OCI-LY7 (cell line): ENCODE measurements at regions not wholly inside any gene's neighbourhood (a gene's known extent, or its start where the extent isn't known, plus 50 kb on each side); places are given as distances from the start of the nearest gene placed in this dataset.

Experiments used
- BruUV-seq: library from RNA; stranded (reverse); fragments of 400-500 nt; replicated peaks from 2 replicates; lab custom pipeline; 2021; lab: Mats Ljungman, UMichigan
- CTCF ChIA-PET: fragments of 300-600 bp; sonication (Branson Sonifier 250); formaldehyde crosslinking; loops from one replicate; lab custom pipeline; 2022; ENCODE audit warnings: antibody characterized with exemption; ENCODE audit not compliant: unreplicated experiment; lab: Charles Lee
- POLR2A ChIA-PET: fragments of 300-600 bp; sonication (Branson Sonifier 250); formaldehyde crosslinking; loops from one replicate; lab custom pipeline; 2022; ENCODE audit warnings: antibody characterized with exemption; lab: Charles Lee
- DNase-seq: peaks from one replicate; pipeline ENCODE4 v3.0.0-alpha.2; 2015; ENCODE audit warnings: low spot score
- H2AFZ ChIP-seq: fragments of 200-600 bp; sonication (generic), shearing (Covaris generic); 2 replicates; pipeline ENCODE4 v1.6.1; 2014; ENCODE audit warnings: mild to moderate bottlenecking, antibody characterized with exemption, low read length, moderate library complexity
- H3K27ac ChIP-seq: fragments of 200-600 bp; sonication (generic); 2 replicates; pipeline ENCODE4 v1.5.1; 2014; ENCODE audit warnings: mixed run types, low read depth, mild to moderate bottlenecking, moderate library complexity, low read length, inconsistent platforms; ENCODE audit not compliant: poor library complexity, severe bottlenecking
- H3K36me3 ChIP-seq: fragments of 200-600 bp; sonication (generic); 2 replicates; pipeline ENCODE4 v1.6.1; 2014; ENCODE audit warnings: mild to moderate bottlenecking, antibody characterized with exemption, low read length, moderate library complexity, mixed read lengths; ENCODE audit not compliant: insufficient read depth
- H3K4me1 ChIP-seq: fragments of 200-600 bp; sonication (generic); 2 replicates; pipeline ENCODE4 v1.5.1; 2014; ENCODE audit warnings: mild to moderate bottlenecking, low read length; ENCODE audit not compliant: insufficient read depth, poor library complexity, severe bottlenecking
- H3K4me2 ChIP-seq: fragments of 200-600 bp; sonication (generic); 2 replicates; pipeline ENCODE4 v1.6.1; 2014; ENCODE audit warnings: mild to moderate bottlenecking, low read length
- H3K4me3 ChIP-seq: fragments of 200-600 bp; sonication (generic); 2 replicates; pipeline ENCODE4 v1.5.1; 2014; ENCODE audit warnings: mild to moderate bottlenecking, low read depth, low read length; ENCODE audit not compliant: poor library complexity, severe bottlenecking
- H3K79me2 ChIP-seq: fragments of 200-600 bp; sonication (generic); 2 replicates; pipeline ENCODE4 v1.6.1; 2016; ENCODE audit warnings: low read depth, mild to moderate bottlenecking, low read length, moderate library complexity, mixed read lengths; ENCODE audit not compliant: insufficient read depth
- H3K9me2 ChIP-seq: fragments of 200-600 bp; sonication (generic); 2 replicates; pipeline ENCODE4 v1.6.1; 2016; ENCODE audit warnings: mild to moderate bottlenecking, low read length, mixed read lengths; ENCODE audit not compliant: insufficient read depth
- H3K9me3 ChIP-seq: fragments of 200-600 bp; sonication (generic); 2 replicates; pipeline ENCODE4 v1.6.1; 2014; ENCODE audit warnings: mild to moderate bottlenecking, mixed run types, low read length, mixed read lengths
- H4K20me1 ChIP-seq: fragments of 200-600 bp; sonication (generic); 2 replicates; pipeline ENCODE4 v1.6.1; 2014; ENCODE audit warnings: mild to moderate bottlenecking, antibody characterized with exemption, low read length, moderate library complexity, mixed read lengths; ENCODE audit not compliant: insufficient read depth
- EZH2phosphoT487 ChIP-seq: fragments of 200-600 bp; sonication (generic); IDR thresholded peaks from 2 replicates; pipeline ENCODE4 v1.6.1; 2018; ENCODE audit warnings: low read depth, borderline replicate concordance, mild to moderate bottlenecking, mixed run types, antibody characterized with exemption, low read length, moderate library complexity, mixed read lengths
- intact Hi-C: fragments of 100-400 bp; cut with micrococcal nuclease; formaldehyde crosslinking; loops from one replicate; pipeline ENCODE4 v1.10.0; 2022; ENCODE audit not compliant: unreplicated experiment
- TF ChIP-seq, protein P1 (sequence below): fragments of 200-600 bp; sonication (generic); conservative IDR thresholded peaks from 2 replicates; pipeline ENCODE4 v1.5.1; 2014; ENCODE audit warnings: mild to moderate bottlenecking, antibody characterized with exemption, low read length, moderate library complexity, mixed read lengths

DNA sequence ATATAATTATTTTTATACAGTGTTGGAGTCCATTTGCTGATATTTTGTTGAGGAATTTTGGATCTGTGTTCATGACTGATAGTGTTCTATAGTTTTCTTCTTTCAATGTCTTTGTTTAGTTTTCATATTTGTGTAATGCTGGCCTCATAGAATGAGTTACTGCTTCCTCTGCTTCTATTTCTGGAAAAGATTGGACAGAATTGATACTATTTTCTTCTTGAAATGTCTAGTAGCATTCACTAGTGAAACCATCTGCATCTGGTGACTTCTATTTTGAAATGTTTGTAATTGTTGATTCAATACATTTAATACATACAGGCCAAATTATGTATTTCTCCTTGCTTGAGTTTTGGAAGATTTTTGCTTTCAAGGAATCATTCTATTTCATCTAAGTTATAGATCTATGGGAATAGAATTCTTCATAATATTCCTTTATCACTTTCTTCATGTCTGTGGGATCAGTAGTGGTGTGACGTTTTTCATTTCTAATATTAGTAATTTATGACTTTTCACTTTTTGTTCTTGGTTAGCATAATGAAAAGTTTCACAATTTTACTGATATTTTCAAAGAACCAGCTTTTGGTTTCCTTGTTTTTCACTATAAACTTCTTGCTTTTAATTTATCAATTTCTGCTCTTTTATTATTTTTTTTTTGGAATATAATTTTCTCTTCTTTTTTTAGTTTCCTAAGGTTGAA is 509.9 kb upstream of the VRK2 start:
- H3K9me3 ChIP-seq, result no peaks in the 10 kb centered on the region
- no peak overlapping the region for H3K27ac ChIP-seq
- H3K36me3 ChIP-seq, result no peaks in the 10 kb centered on the region
- ChIA-PET CTCF (no interaction called here), POLR2A (no interaction called here)
- no peak overlapping the region for H2AFZ ChIP-seq
- no peak for TF ChIP-seq EZH2phosphoT487
- TF ChIP-seq, protein P1, sequence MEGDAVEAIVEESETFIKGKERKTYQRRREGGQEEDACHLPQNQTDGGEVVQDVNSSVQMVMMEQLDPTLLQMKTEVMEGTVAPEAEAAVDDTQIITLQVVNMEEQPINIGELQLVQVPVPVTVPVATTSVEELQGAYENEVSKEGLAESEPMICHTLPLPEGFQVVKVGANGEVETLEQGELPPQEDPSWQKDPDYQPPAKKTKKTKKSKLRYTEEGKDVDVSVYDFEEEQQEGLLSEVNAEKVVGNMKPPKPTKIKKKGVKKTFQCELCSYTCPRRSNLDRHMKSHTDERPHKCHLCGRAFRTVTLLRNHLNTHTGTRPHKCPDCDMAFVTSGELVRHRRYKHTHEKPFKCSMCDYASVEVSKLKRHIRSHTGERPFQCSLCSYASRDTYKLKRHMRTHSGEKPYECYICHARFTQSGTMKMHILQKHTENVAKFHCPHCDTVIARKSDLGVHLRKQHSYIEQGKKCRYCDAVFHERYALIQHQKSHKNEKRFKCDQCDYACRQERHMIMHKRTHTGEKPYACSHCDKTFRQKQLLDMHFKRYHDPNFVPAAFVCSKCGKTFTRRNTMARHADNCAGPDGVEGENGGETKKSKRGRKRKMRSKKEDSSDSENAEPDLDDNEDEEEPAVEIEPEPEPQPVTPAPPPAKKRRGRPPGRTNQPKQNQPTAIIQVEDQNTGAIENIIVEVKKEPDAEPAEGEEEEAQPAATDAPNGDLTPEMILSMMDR, result no peak
- no peaks in the 10 kb centered on the region for H3K79me2 ChIP-seq
- no peak for DNase-seq
- no TSS peak for BruUV-seq
- no peak overlapping the region for H3K4me3 ChIP-seq
- H3K9me2 ChIP-seq, result no peaks in the 10 kb centered on the region
- no peak overlapping the region for H3K4me2 ChIP-seq
- intact Hi-C loops, result no loop called here
- H4K20me1 ChIP-seq, result no peaks in the 10 kb centered on the region
- H3K4me1 ChIP-seq, result no peaks in the 10 kb centered on the region

- H3K79me2 ChIP-seq, result no peaks in the 10 kb centered on the region
- no peak overlapping the region for H2AFZ ChIP-seq
- intact Hi-C loops, result no loop called here
- no peak overlapping the region for H3K4me3 ChIP-seq
- H3K4me2 ChIP-seq, result no peak overlapping the region
- TF ChIP-seq, protein P1, result no peak
- TF ChIP-seq EZH2phosphoT487, result no peak
- POLR2A ChIA-PET, result interaction anchor here (0.6 kb wide), 1 partner anchor 653 kb away, joined by 3 read pairs; no protein-coding TSS in a partner anchor
- no peaks in the 10 kb centered on the region for H3K9me2 ChIP-seq
- no peaks in the 10 kb centered on the region for H4K20me1 ChIP-seq
- H3K36me3 ChIP-seq, result no peaks in the 10 kb centered on the region
- DNase-seq, result no peak
- H3K27ac ChIP-seq, result no peak overlapping the region
- no peaks in the 10 kb centered on the region for H3K4me1 ChIP-seq
- CTCF ChIA-PET, result no interaction called here
- BruUV-seq, result no TSS peak
- H3K9me3 ChIP-seq, result no peaks in the 10 kb centered on the region
Measured at GRCh38 chr2:57539761-57540160, 506.8 kb upstream of the VRK2 start.

DNA sequence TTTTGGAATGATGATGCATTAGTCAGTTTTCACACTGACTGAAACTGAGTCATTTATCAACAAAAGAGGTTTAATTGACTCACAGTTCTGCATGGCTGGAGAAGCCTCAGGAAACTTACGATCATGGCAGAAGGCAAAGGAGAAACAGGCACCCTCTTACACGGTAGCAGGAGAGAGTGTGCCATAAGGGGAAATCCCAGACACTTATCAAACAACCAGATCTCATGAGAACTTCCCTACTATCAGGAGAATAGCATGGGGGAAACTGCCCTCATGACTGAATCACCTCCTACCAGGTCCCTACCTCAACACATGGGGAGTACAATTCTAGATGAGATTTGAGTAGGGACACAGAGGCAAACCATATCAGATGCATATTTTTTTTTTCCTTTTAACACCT is 504.5 kb upstream of the VRK2 start:
- Histone ChIP-seq H3K4me1 (no peaks in the 10 kb centered on the region), H4K20me1 (no peaks in the 10 kb centered on the region), H3K4me3 (no peak overlapping the region), H3K9me2 (no peaks in the 10 kb centered on the region), H3K27ac (no peak overlapping the region), H3K9me3 (no peaks in the 10 kb centered on the region), H3K36me3 (no peaks in the 10 kb centered on the region), H2AFZ (no peak overlapping the region), H3K4me2 (no peak overlapping the region), H3K79me2 (no peaks in the 10 kb centered on the region)
- ChIA-PET POLR2A (interaction anchor here (0.6 kb wide), 1 partner anchor 188 kb away, joined by 3 read pairs; no protein-coding TSS in a partner anchor), CTCF (no interaction called here)
- no TSS peak for BruUV-seq
- TF ChIP-seq, protein P1, result no peak
- no peak for TF ChIP-seq EZH2phosphoT487
- intact Hi-C loops, result no loop called here
- no peak for DNase-seq
